CD8-positive, alpha-beta memory T cell (primary cell): ENCODE measurements at regions not wholly inside any gene's neighbourhood (a gene's known extent, or its start where the extent isn't known, plus 50 kb on each side); places are given as distances from the start of the nearest gene placed in this dataset.

ENCODE experiments used
- CTCF ChIA-PET: fragments of 350-600 bp; sonication (Branson Sonifier 250); formaldehyde crosslinking; loops from one replicate; lab custom pipeline; 2021; ENCODE audit warnings: antibody characterized with exemption; lab: Charles Lee
- POLR2A ChIA-PET: fragments of 350-600 bp; sonication (Branson Sonifier 250); formaldehyde crosslinking; loops from one replicate; lab custom pipeline; 2021; ENCODE audit warnings: antibody characterized with exemption; lab: Charles Lee
- DNase-seq, 5 donors: peaks; one replicate each; pipeline versions ENCODE4 v3.0.0 to v3.0.0-alpha.2; 2020 to 2022; ENCODE audit warnings: mixed read lengths in 1 of 5
- H3K27ac ChIP-seq: one replicate; pipeline ENCODE4 v1.7.0; 2013; ENCODE audit warnings: low read depth, mild to moderate bottlenecking, low read length, moderate library complexity
- H3K27me3 ChIP-seq: 2 replicates; pipeline ENCODE4 v1.7.0; 2013; ENCODE audit warnings: low read length, mild to moderate bottlenecking; ENCODE audit not compliant: insufficient read depth, poor library complexity, severe bottlenecking
- H3K36me3 ChIP-seq: 2 replicates; pipeline ENCODE4 v1.7.0; 2013; ENCODE audit warnings: mild to moderate bottlenecking, low read length, moderate library complexity; ENCODE audit not compliant: insufficient read depth
- H3K4me1 ChIP-seq: 2 replicates; pipeline ENCODE4 v1.7.0; 2013; ENCODE audit warnings: mild to moderate bottlenecking, low read length, moderate library complexity; ENCODE audit not compliant: insufficient read depth
- H3K4me3 ChIP-seq: 2 replicates; pipeline ENCODE4 v1.7.0; 2013; ENCODE audit warnings: mild to moderate bottlenecking, low read length
- H3K9me3 ChIP-seq: 2 replicates; pipeline ENCODE4 v1.7.0; 2013; ENCODE audit warnings: mild to moderate bottlenecking, low read length
- H3K27ac Mint-ChIP-seq, 8 donors: one replicate each; pipeline ENCODE4 v1.8.0; 2020 to 2021; ENCODE audit warnings: mixed read lengths in 8 of 8, mild to moderate bottlenecking in 6 of 8, inconsistent platforms in 3 of 8, moderate library complexity in 3 of 8
- H3K27me3 Mint-ChIP-seq, 2 donors: one replicate each; pipeline ENCODE4 v1.8.0; 2020 to 2021; ENCODE audit warnings: mixed read lengths in 2 of 2, mild to moderate bottlenecking in 1 of 2, moderate library complexity in 1 of 2
- H3K36me3 Mint-ChIP-seq, 3 donors: one replicate each; pipeline ENCODE4 v1.8.0; 2020 to 2021; ENCODE audit warnings: mixed read lengths in 3 of 3, inconsistent platforms in 1 of 3, mild to moderate bottlenecking in 1 of 3
- H3K4me1 Mint-ChIP-seq, 3 donors: one replicate each; pipeline ENCODE4 v1.8.0; 2020 to 2021; ENCODE audit warnings: mixed read lengths in 3 of 3, inconsistent platforms in 1 of 3, mild to moderate bottlenecking in 1 of 3
- H3K4me3 Mint-ChIP-seq, 7 donors: one replicate each; pipeline ENCODE4 v1.8.0; 2020 to 2021; ENCODE audit warnings: mixed read lengths in 7 of 7, mild to moderate bottlenecking in 6 of 7, moderate library complexity in 4 of 7, inconsistent platforms in 2 of 7
- H3K9me3 Mint-ChIP-seq, 5 donors: one replicate each; pipeline ENCODE4 v1.8.0; 2020 to 2022; ENCODE audit warnings: mixed read lengths in 5 of 5, mild to moderate bottlenecking in 3 of 5, moderate library complexity in 2 of 5, inconsistent platforms in 1 of 5

DNA sequence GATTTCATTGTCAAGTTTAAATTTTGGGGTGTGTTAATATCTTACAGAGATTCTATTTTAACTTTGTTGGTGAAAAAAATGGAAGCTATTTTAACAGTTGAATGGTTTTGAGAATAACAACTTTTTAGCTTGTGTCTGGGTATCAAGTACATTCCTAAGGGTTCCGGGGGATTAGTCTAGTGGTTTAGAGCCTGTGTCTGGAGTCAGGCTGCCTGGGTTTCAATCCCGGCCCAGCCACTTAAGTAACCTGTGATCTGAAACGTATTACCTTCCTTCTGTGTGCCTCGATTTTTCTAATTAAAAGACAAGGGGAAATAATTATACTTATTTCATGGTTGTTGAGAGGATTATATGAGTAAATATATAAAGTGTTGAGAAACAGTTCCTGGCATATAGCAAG is 288.6 kb upstream of the NR3C2 start:
- no peak for DNase-seq
- no peak overlapping the region for H3K27ac ChIP-seq

DNA sequence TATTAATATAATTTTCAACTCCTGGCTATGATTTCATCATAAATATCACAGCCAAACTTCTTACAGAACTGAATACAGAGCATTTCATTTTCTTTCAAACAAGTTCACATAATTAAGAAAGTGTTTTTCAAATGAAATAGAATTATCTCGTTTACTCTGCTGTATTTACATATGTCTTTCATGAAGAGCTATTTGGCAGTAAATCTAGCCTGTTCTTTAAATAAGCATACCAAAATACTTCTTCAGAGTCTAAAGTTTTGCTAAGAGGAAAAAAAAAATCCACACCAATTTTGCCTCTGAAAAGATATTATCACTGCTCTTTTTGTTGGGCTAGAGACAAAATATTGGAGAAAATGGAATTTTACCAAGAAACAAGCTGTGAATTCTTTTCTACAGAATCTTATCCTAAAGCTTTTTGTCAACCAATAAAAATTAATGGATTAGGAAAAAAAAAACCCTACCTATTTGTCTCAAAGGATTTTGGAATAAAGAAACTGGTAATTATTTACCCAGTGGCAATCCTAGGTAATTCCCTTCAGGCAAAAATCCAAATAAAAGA is 287.9 kb upstream of the NR3C2 start:
- H3K9me3 Mint-ChIP-seq: peaks cover 0 to 4% (median 0%) of the 10 kb centered on the region in 5 donors
- H3K4me3 Mint-ChIP-seq: no peak overlapping the region
- H3K4me1 Mint-ChIP-seq: no peaks in the 10 kb centered on the region
- H3K27ac ChIP-seq: no peak overlapping the region
- ChIA-PET CTCF (no interaction called here), POLR2A (no interaction called here)
- H3K4me1 ChIP-seq: no peaks in the 10 kb centered on the region
- H3K9me3 ChIP-seq: no peaks in the 10 kb centered on the region
- no peak for DNase-seq
- H3K36me3 ChIP-seq: no peaks in the 10 kb centered on the region
- H3K4me3 ChIP-seq: no peak overlapping the region
- H3K27me3 ChIP-seq: no peaks in the 10 kb centered on the region
- H3K27me3 Mint-ChIP-seq: peaks cover 3 to 12% of the 10 kb centered on the region in 2 donors
- H3K27ac Mint-ChIP-seq: no peak overlapping the region
- H3K36me3 Mint-ChIP-seq: no peaks in the 10 kb centered on the region

More for the DNA sequence above, 288.6 kb upstream of the NR3C2 start:
- H3K4me3 Mint-ChIP-seq: no peak overlapping the region
- Histone ChIP-seq H3K36me3 (no peaks in the 10 kb centered on the region), H3K9me3 (no peaks in the 10 kb centered on the region), H3K4me1 (no peaks in the 10 kb centered on the region), H3K27me3 (no peaks in the 10 kb centered on the region), H3K4me3 (no peak overlapping the region)
- ChIA-PET CTCF (no interaction called here), POLR2A (no interaction called here)
- peaks cover 0 to 3% (median 0%) of the 10 kb centered on the region in 5 donors for H3K9me3 Mint-ChIP-seq
- no peak overlapping the region for H3K27ac Mint-ChIP-seq
- H3K36me3 Mint-ChIP-seq: no peaks in the 10 kb centered on the region
- H3K4me1 Mint-ChIP-seq: no peaks in the 10 kb centered on the region
- H3K27me3 Mint-ChIP-seq: peaks cover 3 to 12% of the 10 kb centered on the region in 2 donors

DNA sequence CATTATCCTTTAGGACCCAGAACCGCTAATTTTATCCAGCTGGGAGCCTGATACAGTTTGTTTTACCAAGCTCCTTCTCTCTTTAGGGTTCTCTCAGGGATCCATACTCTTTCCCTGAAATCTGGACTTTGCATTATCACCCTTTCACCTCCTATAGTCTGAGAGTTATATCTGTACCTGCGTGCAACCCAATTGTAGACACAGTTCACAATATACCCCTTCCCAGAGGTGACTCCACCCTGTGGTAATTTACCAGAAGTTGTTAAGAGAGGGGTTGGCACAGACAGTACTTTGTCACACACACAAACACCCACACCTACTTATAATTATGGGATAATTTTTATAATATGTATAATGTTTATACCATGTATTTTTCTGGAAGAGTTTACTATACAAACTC is 275.8 kb upstream of the NR3C2 start:
- Mint-ChIP-seq H3K27me3 (no peaks in the 10 kb centered on the region), H3K27ac (no peak overlapping the region), H3K4me3 (no peak overlapping the region), H3K9me3 (peaks cover 0 to 9% (median 0%) of the 10 kb centered on the region in 5 donors), H3K4me1 (no peaks in the 10 kb centered on the region), H3K36me3 (no peaks in the 10 kb centered on the region)
- H3K36me3 ChIP-seq: no peaks in the 10 kb centered on the region
- H3K4me3 ChIP-seq: no peak overlapping the region
- no peak overlapping the region for H3K27ac ChIP-seq
- DNase-seq: no peak
- H3K9me3 ChIP-seq: no peaks in the 10 kb centered on the region
- CTCF ChIA-PET: no interaction called here
- H3K27me3 ChIP-seq: no peaks in the 10 kb centered on the region
- no peaks in the 10 kb centered on the region for H3K4me1 ChIP-seq
- POLR2A ChIA-PET: no interaction called here

DNA sequence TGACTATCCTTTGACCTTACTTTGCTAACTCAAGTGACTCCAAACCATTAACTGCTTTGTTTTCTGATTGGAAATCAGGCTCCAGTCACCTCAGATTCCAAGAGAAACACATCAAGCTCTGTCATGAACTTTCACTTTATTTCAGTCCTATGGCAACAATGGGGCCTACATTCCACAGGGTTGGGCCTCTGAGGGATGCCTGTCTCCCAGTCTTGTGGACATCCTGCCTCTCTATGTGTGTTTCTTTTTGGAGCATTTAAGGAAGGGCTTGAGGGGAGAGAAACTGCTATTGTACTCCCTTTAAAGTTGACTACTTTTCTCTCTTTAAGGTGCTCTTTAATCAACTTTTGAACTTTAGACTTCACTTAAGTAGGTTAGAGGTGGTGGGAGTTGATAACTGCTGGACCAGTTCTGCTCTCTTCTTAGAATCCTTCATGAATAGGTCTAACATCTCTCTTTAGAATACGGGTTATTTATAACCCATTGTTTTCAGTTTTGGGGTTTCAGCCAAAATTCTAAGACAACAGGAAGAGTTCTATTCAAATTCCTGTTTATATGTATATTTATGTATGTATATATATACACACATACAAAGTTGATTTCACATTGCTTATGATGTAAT is 274.3 kb upstream of the NR3C2 start:
- no peaks in the 10 kb centered on the region for H3K36me3 Mint-ChIP-seq
- no peaks in the 10 kb centered on the region for H3K4me1 Mint-ChIP-seq
- no peaks in the 10 kb centered on the region for H3K27me3 Mint-ChIP-seq
- DNase-seq: no peak
- H3K27ac ChIP-seq: no peak overlapping the region
- H3K4me3 Mint-ChIP-seq: no peak overlapping the region
- ChIA-PET CTCF (no interaction called here), POLR2A (no interaction called here)
- no peaks in the 10 kb centered on the region for H3K27me3 ChIP-seq
- H3K9me3 ChIP-seq: no peaks in the 10 kb centered on the region
- no peak overlapping the region for H3K4me3 ChIP-seq
- H3K9me3 Mint-ChIP-seq: peaks cover 0 to 4% (median 0%) of the 10 kb centered on the region in 5 donors
- H3K36me3 ChIP-seq: no peaks in the 10 kb centered on the region
- H3K27ac Mint-ChIP-seq: no peak overlapping the region
- no peaks in the 10 kb centered on the region for H3K4me1 ChIP-seq

DNA sequence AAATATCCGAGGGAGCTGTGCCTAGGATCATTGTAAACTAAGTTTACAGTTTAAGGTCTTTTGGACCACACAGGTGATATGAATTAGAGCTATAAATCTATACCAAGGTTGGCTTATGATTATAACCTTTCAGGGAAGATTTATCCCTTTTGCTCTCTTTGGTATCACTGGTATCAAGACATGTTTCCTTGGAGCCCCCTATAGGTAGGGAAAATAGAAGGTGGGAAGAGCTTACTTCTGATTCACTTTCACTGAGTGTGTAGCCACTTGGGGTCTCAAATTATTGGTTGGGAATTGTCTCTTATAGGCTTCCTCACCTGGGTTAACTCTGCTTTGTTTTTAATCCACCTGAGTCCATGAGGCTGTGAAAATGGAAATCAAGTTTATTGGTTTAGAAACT is 262.1 kb upstream of the NR3C2 start:
- peaks cover 0 to 2% of the 10 kb centered on the region in 2 donors for H3K27me3 Mint-ChIP-seq
- Histone ChIP-seq H3K4me1 (no peaks in the 10 kb centered on the region), H3K27me3 (no peaks in the 10 kb centered on the region), H3K27ac (no peak overlapping the region), H3K36me3 (no peaks in the 10 kb centered on the region), H3K9me3 (no peaks in the 10 kb centered on the region), H3K4me3 (no peak overlapping the region)
- ChIA-PET CTCF (no interaction called here), POLR2A (no interaction called here)
- H3K4me1 Mint-ChIP-seq: no peaks in the 10 kb centered on the region
- H3K36me3 Mint-ChIP-seq: no peaks in the 10 kb centered on the region
- no peak for DNase-seq
- peaks cover 0 to 18% (median 4%) of the 10 kb centered on the region in 5 donors for H3K9me3 Mint-ChIP-seq
- no peak overlapping the region for H3K27ac Mint-ChIP-seq
- no peak overlapping the region for H3K4me3 Mint-ChIP-seq

DNA sequence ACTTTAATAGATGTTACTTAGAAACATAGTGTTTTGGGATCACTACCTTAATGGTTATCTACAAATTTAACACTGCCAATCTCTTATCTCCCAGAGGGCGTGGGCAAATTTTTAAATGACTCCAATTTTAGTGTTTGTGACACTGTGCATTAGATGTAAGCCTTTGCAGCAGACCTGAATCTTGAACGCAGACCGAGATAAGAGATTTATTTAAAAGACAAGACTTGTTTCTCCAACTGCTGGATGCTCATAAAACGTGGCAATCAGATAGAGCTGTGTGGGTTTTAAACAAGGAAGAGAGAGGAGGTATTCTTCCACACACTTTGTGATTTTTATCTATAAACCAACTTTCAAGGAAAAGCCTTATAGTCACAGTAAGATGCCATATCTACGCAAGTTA is 252.5 kb upstream of the NR3C2 start:
- Histone ChIP-seq H3K27me3 (no peaks in the 10 kb centered on the region), H3K9me3 (no peaks in the 10 kb centered on the region), H3K4me1 (no peaks in the 10 kb centered on the region), H3K27ac (no peak overlapping the region), H3K36me3 (no peaks in the 10 kb centered on the region), H3K4me3 (no peak overlapping the region)
- CTCF ChIA-PET: no interaction called here
- H3K27me3 Mint-ChIP-seq: peaks cover 0 to 9% of the 10 kb centered on the region in 2 donors
- no peak overlapping the region for H3K27ac Mint-ChIP-seq
- H3K9me3 Mint-ChIP-seq: peaks cover 0 to 3% (median 0%) of the 10 kb centered on the region in 5 donors
- no peaks in the 10 kb centered on the region for H3K4me1 Mint-ChIP-seq
- no peak overlapping the region for H3K4me3 Mint-ChIP-seq
- H3K36me3 Mint-ChIP-seq: no peaks in the 10 kb centered on the region
- no peak for DNase-seq
- POLR2A ChIA-PET: no interaction called here

DNA sequence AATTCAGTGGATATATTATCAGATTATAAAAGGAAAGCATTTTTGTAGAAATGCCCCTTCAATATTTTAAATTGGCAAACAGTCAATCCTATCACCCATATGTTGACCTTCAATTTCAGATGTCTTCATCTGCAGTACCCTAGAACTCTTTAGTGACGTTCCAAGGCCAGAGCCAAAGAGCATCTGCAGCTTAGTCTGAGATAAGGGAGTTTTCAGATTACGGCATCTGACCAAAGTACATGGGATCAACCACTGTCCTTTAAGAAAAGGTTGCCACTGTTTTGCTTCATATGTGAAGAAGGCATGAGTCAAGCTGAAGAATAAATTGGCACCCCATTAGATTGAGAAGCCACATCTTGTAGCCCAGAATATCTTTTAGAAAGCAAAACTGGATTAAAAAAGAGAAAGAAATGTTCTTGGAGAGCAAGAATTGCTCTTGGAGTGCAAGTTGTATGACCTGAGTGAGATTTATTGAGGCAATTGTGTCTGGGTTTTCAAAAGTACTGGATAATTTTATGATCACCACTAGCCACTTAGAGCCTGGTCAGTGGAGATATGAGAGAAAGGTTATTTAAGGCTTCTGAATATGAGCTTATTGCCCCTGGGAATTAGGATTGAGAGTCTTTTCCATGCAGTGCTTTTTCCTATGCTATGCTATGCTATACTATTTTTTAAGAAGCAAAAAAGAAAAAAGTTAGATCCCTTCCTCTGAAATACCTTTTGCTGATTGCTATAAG is 251.9 kb upstream of the NR3C2 start:
- Histone ChIP-seq H3K27me3 (no peaks in the 10 kb centered on the region), H3K9me3 (no peaks in the 10 kb centered on the region), H3K4me1 (no peaks in the 10 kb centered on the region), H3K36me3 (no peaks in the 10 kb centered on the region), H3K27ac (no peak overlapping the region), H3K4me3 (no peak overlapping the region)
- Mint-ChIP-seq H3K36me3 (no peaks in the 10 kb centered on the region), H3K9me3 (peaks cover 0 to 3% (median 0%) of the 10 kb centered on the region in 5 donors), H3K4me3 (no peak overlapping the region), H3K27ac (no peak overlapping the region), H3K27me3 (peaks cover 0 to 9% of the 10 kb centered on the region in 2 donors), H3K4me1 (no peaks in the 10 kb centered on the region)
- ChIA-PET POLR2A (no interaction called here), CTCF (no interaction called here)
- DNase-seq: no peak

DNA sequence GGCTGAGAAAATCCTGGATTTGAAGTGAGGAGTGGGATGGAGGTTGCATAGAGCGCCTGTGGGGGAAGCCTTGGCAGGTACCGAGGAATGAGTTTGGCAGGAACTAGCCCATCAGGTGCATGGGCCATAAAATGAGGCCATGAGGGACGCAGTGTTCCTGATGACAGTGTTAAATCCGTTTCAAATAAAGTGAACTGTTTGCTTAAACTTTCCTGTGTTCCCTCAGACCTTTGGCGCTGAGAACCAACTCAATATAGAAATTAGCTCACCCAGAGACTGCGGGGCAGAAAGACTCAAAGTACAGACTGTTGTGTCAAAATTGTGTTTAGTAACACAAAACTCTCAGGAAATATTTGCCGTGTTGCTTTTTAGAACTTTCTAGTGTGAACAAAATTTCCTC is 250.0 kb upstream of the NR3C2 start:
- peaks cover 5 to 9% of the 10 kb centered on the region in 2 donors for H3K27me3 Mint-ChIP-seq
- peaks cover 0 to 3% (median 0%) of the 10 kb centered on the region in 5 donors for H3K9me3 Mint-ChIP-seq
- H3K4me3 ChIP-seq: no peak overlapping the region
- H3K4me1 Mint-ChIP-seq: no peaks in the 10 kb centered on the region
- no peaks in the 10 kb centered on the region for H3K36me3 ChIP-seq
- no peak overlapping the region for H3K27ac ChIP-seq
- no peaks in the 10 kb centered on the region for H3K36me3 Mint-ChIP-seq
- H3K9me3 ChIP-seq: no peaks in the 10 kb centered on the region
- no peaks in the 10 kb centered on the region for H3K27me3 ChIP-seq
- no peak overlapping the region for H3K27ac Mint-ChIP-seq
- DNase-seq: no peak
- no peak overlapping the region for H3K4me3 Mint-ChIP-seq
- H3K4me1 ChIP-seq: no peaks in the 10 kb centered on the region
- ChIA-PET POLR2A (no interaction called here), CTCF (no interaction called here)
